ENCODE measurements at regions not wholly inside any gene's neighbourhood (a gene's known extent, or its start where the extent isn't known, plus 50 kb on each side); places are given as distances from the start of the nearest gene placed in this dataset.

- TF ChIP-seq CTCF (IDR thresholded peaks at IDR 0.05) (no peak), EP300 (IDR thresholded peaks at IDR 0.05) (no peak), POLR2A (IDR thresholded peaks at IDR 0.05) (no peak), POLR2AphosphoS5 (IDR thresholded peaks at IDR 0.05) (no peak)
Observed at GRCh38 chr10:33091201-33091600, 133.2 kb upstream of the ITGB1 start.
